ENCODE measurements at regions not wholly inside any gene's neighbourhood (a gene's known extent, or its start where the extent isn't known, plus 50 kb on each side); places are given as distances from the start of the nearest gene placed in this dataset.

DNA sequence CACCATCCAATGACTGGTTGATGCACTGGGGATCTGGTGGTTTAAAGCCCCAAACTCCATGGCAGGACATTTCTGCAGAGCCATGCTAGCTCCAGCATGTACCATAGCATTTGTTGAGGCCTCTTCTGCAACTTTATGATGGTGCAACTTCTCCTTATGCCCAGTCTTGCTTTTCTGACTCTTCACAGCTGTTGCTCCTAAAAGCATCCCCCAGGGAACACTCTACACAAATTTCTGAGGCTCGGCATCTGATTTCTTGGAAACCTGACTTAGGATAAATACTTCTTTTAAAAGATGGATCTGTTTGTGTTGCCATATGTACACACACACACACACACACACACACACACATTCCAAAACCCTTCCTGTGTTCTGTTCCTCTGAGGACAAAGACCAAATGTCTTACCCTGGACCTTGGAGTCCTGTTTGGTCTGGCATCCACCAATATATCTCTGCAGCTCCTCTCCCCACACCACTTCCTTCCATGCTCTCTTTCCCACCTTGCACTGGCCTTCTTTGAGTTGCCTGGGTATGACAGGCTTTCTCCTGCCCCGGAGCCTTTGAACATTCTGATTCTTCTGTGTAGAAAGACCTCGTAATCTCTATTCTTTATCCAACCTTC lies 388.5 kb upstream of the ZNF507 start:
- no peak for ATAC-seq

DNA sequence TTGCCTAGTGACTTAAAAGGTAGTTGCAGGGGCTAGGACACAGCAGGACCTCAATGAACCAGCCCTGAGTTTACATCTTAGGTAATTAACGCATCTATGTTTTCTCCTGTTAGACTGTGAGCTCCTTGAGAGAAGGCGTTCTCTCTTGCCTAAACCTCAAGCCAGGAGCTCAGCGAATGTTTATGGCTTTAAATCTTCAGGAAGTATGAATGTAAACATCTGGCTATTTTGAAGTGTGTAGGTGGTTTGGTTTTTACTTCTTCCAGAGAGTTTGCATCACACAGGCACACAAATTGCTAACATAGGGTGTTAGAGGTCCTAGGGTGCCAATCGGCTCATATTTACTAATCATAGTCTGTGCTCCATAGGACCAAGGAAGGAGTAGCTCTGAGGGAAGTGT lies 387.7 kb upstream of the ZNF507 start:
- no peak for ATAC-seq

DNA sequence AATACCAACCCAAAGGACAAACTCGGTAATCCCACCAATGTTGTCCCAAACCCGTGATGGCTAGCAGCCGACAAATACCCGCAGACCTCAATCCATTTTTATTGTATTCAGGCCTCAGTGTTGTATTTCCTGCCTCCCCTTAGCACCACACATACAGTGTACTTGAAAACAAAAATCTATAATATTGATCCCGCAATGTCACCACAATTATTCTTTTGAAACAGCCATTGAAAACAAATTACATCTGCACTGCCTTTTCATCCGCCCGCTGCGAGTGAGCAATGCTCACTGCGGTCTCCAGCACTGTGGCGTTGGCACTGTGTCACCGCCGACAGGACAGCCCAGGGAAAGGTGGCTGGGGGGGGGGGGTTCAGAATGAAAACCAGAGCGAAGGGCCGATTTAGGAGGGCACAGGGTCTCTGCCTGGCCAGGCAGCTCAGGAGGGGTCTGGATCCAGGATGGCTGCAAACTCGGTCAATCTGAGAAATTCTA lies 385.8 kb upstream of the ZNF507 start:
- ATAC-seq, result no peak

DNA sequence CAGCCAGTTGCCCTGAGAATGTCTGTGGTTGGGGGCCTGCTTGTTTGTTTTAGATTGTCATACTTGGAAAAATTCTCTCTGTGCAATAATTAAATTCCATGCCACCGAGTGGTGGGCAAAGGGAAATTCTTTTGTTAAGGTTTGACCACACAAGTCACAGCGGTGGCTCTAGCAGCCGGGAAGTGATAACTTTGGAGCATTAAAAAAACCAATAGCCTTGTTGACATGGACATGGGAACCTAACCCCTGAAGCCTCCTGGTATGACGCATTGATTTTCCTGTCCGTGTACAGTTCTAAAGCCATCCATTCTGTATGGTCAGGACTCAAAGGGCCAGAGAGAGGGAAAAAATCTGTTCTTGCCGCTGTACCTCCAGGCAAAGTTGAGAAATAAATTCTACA lies 384.9 kb upstream of the ZNF507 start:
- ATAC-seq, result no peak

DNA sequence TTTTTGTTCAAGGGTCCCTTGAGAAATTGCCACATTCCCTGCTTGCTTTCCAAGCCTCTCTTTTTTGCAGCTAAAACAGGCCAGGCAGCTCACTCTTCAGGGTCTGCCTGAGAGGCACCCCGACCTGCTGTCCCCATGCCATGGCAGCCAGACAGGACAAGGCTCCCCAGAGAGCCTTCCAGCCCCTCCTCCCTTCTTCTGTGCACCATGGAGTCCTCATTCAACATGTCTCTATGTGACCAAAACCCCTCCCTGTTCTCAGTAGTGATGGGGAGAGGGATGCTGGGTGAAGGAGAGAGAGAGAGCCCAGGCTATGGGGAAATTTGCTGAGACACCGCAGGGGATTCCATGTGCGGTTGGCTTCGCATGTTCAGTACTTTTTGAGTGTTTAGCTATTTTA lies 384.2 kb upstream of the ZNF507 start:
- no peak for ATAC-seq

DNA sequence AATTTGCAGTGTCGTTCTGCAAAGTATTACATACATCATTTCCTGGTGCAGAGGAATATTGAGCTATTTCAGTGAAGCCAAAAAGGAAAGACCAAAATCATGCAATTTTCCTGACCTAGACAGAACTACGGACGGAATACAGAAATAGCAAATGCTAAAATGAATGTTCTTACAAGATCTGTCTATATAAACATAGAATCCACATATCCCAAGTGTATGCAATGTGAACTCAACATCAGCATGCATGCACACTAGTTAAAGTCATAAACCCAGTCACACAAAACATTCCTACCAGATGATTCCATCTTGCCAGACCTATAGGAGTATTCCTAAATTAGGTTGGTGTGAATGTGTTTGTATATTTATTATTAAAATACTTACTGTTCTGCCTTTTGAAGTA lies 383.7 kb upstream of the ZNF507 start:
- no peak for ATAC-seq

DNA sequence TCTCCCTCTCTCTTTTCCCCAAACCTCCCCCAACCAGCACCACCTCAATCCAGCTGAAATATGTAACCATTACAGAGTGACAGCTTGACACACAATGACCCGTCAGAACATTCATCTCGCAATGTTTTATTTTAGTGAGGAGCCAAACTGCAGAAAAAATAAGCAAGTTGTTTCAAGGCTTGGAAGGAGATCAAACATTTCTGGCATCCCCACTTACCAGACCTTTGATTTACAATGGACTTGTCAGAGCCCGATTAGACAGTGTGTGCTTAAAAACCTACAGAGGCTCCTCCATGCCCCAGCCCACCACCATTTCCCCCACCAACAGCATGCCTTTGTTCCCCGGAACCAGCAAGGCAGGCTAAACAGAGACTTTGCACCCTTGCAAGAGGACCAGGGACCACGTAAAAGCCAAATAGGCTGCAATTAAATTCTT lies 382.8 kb upstream of the ZNF507 start:
- ATAC-seq, result no peak

DNA sequence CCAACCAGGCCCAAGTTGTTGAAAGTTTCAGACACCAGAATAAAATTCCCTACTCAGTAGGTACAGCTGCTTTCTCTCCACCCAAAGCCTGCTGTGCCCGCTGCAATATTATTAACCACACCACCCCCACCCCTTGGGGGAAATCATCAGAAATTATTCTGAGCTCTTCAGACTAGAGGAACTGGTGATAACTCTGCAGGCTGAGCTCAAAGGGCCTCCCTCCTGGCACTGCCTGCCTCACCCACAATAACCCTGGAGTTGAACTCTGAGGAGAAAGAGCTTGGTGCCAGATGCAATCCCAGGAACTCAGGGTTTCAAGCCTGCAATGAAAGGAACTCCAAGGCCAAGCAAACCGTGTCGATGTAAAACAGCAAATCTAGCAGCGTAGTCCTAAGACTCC lies 381.7 kb upstream of the ZNF507 start:
- ATAC-seq, result no peak

DNA sequence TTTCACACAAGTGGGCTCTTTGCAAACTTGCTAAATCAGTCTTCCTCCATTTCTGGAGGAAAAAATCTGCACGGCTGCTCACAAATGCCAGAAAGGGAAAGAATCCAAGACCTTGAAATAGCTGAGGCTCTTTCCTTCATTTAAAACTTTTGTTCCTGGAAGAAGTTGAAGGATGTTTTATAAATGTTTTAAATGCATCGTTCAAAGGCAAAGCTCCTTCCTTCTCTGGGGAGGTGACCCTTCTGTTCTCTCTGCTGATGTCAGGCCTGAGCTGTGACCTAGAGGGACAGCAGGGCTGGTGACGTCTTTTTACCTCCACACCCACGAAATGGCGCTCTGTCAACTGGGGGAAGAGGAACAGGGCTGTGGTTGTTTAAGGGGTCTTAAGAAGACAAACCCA lies 376.4 kb upstream of the ZNF507 start:
- no peak for ATAC-seq

DNA sequence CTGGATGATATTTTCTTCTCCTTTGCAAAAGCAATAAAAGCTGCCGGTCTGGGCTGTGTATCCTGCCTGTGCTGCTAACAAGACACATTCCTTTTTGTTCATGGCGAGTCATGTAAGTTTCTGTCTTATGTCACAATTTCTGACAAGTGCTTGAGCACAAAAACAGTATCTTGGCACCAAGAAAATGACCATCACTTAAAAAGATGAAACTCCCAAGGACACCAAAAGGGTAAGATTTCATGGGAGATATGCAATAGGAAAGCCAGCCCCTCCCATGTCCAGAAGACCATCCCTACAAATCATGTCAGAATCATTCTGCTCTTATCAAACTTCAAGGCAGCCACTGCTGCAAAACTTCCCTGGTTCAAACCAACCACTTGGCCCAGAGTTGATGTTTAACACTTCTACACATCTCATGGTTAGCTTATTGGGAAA lies 375.4 kb upstream of the ZNF507 start:
- no peak for ATAC-seq

DNA sequence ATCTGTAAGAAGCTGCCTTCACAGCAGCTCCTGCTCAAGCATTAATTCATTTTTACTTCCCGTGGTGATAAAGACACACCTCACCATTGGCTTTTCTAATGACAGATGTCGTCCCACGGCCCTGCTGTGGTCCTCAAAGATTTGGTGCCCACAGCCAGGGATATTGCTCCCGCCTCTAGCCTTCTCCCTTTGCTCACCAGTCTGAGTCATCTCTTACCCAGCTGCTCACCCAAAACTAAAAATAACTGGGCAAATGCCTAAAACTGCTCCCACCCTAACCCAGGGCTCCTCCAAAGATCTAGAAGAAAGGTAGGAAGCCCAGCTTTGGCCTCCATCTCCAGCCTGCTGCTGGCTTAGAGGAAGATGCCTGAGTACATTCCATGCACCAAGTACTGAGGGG lies 371.1 kb upstream of the ZNF507 start:
- no peak for ATAC-seq

DNA sequence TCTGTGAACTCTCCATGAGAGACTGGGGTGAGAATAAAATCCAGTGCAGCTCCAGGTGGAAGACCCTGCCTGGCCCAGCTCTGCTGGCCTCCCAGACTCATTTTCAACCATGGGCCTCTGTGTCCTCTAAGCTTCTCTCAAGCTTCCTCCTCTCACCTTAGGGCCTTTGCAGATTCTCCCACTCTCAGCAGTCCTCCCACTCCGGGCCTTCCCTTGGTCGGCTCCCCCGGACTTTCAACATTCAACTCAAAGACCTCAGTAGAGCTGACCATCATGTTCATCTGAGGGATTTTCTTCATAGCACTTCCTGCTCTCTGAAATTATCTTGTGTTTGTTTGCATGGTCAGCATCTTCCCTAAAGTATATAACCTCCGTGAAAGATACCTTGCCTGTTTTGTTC lies 370.5 kb upstream of the ZNF507 start:
- no peak for ATAC-seq

DNA sequence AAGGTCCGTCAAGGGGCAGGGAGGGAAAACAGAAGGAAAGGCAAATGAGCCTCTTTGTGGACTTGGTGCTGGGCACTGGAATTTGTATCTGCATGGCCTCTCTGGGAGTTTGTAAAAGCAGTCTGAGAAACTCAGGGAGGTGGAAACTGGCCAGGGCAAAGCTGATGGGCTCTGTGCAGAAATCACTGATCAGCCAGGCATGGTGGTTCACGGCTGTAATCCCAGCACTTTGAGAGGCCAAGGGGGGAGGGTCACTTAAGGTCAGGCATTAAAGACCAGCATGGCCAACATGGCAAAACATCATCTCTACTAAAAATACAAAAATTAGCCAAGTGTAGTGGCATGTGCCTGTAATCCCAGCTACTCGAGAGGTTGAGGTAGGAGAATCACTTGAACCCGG lies 369.9 kb upstream of the ZNF507 start:
- no peak for ATAC-seq

DNA sequence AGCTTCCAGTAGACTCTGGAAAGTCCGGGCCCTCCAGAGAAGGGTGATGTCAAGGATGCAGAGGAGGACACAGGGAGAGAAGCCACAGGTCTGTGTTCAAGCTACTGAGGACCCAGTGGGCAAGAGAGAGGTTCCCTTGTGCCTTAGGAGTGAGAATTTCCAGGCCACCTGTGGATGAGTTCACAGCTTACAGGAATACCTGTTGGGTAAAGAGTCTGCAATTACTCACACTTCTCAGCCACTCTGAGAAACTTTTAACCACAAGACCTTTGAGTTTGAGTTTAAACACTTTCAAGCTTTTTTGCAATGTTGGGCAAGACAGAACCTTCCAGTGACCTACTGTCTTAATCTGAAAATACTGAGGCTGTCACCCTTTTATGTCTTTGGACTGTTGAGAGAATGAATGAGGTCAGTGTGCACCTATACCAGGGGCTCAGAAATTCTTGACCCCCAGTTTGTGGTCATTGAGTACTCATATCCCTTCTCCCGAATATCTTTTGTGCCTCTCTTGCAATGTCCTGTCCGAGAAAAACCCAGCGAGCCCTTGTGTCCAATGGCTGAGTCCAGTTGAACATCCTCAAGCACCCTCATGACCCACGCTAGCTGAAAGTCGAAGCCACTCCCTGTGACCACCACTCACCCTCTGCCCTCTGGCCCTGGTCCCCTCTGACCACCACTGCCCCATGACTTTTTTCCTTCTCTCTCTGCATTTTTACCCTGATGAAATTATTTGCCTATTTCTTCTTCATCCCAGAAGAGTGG lies 368.5 kb upstream of the ZNF507 start:
- no peak for ATAC-seq

DNA sequence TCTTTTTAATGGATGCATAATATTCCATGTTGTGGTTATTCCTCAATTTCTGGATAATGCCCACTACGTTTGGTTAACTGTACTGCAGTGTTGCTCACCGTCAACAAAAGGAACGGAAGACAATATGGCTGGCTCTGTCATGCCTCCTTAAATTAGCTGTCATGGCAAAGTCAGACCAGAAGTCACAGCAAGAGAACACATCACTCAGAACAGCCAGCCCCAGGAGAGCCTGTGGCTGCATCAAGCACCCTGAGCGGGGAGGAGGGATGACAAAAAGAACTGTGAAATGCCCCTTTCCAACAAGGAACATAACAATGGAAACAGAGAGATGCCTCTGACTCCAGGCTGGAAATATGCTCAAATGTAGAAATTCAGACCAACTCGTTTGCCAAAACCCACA lies 366.0 kb upstream of the ZNF507 start:
- no peak for ATAC-seq

DNA sequence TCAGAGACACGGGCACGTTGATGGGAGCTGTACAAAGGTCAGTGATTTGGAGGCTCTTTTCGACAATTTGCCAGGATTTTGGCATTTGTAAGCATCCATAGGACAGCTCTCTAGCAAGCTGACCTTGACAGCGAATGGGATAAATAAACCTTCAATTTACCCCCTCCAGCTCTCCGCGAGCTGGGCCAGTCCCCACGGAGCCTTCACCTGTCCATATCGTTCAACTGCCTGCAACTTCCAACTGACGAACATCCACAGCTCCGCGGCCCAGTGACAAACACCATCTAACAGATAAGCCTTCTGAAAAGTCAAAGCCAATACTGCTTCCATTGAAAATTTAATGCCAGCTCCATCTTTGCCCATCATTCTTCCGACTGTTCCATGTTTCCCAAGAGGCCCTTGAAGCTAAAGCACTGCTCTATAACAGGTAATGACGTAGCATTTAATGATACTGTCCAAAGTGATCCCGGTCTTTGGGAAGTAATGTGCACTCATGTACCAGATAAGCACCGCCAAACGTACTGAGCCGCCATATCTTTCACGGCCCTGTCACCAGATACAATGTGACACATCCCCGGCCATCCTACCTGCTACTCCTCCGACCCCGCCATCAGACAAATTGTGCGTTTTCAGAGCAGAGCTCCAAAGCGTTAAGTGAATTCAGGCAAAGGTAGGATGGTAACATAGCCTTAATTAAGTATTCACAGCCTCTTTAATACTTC lies 365.3 kb upstream of the ZNF507 start:
- ATAC-seq, result no peak

DNA sequence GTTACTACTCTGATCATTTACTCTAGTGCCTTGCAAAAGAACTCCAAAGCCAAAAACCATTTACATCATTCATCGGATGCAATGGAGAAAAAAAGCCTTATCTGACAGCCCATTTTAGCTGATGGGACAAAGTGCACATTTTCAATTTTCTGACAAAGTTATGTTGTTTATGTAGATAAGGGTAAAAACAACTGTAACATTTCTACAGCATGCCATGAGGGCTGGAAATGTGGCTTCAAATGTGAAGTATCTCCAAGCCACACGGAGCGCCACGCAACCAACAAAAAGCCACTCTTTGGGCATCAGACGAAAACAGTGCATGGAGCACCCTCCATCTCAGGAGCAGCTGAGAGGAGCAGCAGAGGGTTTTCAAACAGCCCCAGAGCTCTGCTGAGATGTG lies 364.6 kb upstream of the ZNF507 start:
- ATAC-seq, result no peak

DNA sequence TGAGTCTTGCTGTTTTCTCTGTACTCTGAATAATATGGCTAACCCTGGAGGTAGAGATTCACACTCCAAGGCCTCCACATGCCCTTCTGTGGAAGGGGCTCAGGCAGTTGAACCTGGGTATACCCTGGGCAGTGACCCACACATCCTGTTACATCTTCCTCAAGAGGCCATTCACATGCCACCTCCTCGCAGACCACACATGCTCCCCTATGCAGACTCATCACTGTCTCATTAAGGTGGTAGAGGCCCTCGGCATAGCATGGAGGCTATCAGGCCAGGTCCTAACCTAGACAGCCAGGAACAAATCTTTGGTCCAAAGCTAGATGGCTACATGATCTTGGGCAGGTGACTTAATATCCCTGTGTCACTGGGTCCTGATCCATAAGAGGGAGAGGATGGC lies 363.9 kb upstream of the ZNF507 start:
- no peak for ATAC-seq

DNA sequence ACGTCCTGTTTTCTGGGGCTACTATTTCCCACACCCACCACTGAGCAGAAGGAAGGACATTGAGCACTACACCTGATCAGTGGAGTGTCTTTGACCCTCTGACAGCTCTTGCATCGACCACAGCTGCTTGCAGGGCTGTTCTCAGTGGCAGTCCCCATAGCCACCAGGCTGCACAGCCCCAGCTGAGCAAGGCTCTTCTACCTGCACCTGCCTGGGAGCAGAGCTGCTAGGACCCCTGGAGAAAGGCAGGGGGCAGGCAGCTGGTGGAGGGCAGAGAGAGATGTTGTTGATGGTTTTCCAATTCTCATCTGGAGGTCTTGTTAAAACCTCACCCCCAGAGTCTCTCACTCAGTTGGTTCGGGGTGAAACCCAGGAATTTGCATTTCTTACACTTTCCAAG lies 361.8 kb upstream of the ZNF507 start:
- no peak for ATAC-seq

DNA sequence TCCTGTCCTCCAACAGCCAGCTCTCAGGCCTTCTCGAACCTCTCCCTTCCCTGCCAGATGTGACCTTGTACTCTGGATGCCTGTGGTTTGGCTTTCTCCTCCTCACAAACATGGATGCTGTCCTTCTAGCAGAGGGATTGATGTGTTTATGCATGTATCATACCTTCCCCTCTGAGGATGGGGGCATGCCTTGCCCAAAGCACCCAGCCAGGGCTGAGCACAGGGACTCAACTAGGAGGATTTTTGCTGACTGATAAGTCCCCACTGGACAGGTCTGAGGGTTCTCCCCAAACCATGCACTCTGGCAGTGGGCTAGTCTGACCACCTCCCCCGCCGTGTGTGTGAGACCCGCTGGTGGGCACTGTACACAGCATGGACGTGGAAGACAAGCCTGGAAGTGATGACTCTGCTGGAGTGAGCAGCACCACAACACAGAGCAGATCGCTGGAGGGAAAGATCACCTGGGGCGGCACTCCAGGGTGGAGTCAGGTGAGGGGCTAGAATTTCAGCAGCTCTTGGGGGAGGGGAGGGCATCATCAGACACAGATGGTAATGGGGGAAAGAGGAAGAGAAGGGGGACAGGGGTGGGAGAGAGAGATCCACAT lies 360.3 kb upstream of the ZNF507 start:
- ATAC-seq, result no peak

DNA sequence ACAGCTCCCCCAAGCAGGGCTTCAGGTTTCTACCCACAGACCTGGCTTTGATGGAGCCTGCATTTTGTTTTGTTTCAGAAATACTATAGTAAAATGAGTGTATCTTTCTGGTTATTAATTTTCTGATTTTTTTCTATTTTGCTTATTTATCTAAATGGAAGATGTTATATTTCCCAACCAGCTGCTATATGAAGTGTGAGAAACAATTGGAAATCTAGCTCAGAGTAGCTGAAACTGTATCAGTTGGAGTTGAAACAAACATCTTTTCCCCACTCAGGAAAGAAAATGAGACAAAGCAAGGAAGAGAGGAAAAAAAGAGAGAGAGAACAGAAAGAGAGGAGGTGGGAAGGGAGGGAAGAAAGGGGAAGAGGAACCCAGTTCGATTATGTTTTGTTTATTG lies 358.5 kb upstream of the ZNF507 start:
- ATAC-seq, result no peak

DNA sequence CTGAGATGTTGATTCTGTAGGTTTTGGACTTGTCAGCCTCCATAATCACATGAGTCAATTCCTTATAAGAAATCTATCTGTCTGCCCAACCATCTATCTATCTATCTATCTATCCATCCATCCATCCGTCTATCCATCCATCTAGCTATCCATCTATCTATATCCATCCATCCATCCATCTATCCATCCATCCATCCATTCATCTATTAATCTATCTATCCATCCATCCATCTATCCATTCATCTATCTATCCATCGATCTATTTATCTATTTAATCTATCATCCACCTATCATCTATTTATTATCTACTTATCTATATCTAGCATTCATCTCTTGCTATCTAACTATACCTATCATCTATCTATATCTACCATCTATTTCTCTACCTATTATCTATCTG lies 357.2 kb upstream of the ZNF507 start:
- no peak for ATAC-seq

DNA sequence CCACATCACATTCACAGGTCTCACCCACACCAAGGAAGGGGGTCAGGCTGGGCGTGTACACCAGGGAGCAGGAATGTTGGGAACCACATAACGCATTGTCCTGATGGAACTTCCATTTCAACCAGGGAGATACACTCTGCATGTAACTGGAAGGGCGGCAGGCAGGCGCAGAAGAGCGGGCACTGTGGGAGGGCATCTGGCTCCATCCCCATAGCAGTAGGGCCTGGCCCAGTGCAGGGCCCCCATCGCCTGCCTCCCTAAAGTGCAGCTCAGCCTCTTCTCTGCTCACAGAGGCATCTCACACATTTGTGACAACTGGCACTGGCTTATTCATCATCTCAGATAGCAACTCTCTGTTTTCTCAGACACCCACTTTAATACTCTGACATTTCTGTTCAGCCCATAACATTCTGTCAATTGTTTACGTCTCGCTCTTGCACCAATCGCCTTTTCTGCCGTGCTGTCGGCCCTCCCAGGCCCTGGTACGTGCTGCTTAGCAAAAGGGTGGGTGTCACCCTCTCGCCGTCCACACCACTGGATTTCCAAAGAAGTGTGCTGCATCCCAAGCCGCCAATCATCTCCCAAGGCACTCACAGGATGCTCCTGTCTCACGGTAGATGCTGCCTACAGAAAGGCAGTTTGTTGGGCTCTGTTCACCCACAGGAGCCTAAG lies 353.3 kb upstream of the ZNF507 start:
- ATAC-seq, result no peak

All from esophagus mucosa (tissue), 1 donor.